Endothelial cell of umbilical vein (primary cell): ENCODE measurements at regions not wholly inside any gene's neighbourhood (a gene's known extent, or its start where the extent isn't known, plus 50 kb on each side); places are given as distances from the start of the nearest gene placed in this dataset.

Experiments
- CTCF ChIP-seq, 2 donors: IDR thresholded peaks; 1 replicate in 1 of 2; 2 replicates in 1 of 2; pipeline ENCODE4 v1.5.1; 2011; ENCODE audit warnings: low read length in 2 of 2, mild to moderate bottlenecking in 2 of 2, moderate library complexity in 2 of 2, control low read depth in 1 of 2, inconsistent platforms in 1 of 2, low read depth in 1 of 2; ENCODE audit not compliant: insufficient read depth in 1 of 2; ENCODE audit errors: extremely low read depth in 1 of 2
- FOS ChIP-seq: IDR thresholded peaks from 2 replicates; pipeline ENCODE4 v1.6.1; 2011; ENCODE audit warnings: mild to moderate bottlenecking, low read length, moderate library complexity, borderline replicate concordance; ENCODE audit not compliant: insufficient read depth
- POLR2A ChIP-seq: IDR thresholded peaks from 2 replicates; pipeline ENCODE4 v1.6.1; 2012; ENCODE audit warnings: low read depth, mild to moderate bottlenecking, control low read depth, low read length
- POLR2AphosphoS5 ChIP-seq: IDR thresholded peaks from 2 replicates; pipeline ENCODE4 v1.6.1; 2012; ENCODE audit warnings: low read depth, mild to moderate bottlenecking, control low read depth, low read length, moderate library complexity; ENCODE audit not compliant: insufficient read depth

GRCh38 chr12:74119811-74120362, 417.7 kb upstream of the ATXN7L3B start:
- TF ChIP-seq POLR2AphosphoS5, result no peak
- TF ChIP-seq CTCF (IDR thresholded peaks at IDR 0.05; ENCODE audit: extremely low read depth in 1 of 2, insufficient read depth in 1 of 2, low read depth in 1 of 2, low read length in 2 of 2), result no peak
- peak; percentile 5 for TF ChIP-seq FOS
- no peak for TF ChIP-seq POLR2A
